Stomach (tissue), 8 donors: ENCODE measurements at regions not wholly inside any gene's neighbourhood (a gene's known extent, or its start where the extent isn't known, plus 50 kb on each side); places are given as distances from the start of the nearest gene placed in this dataset.
A peak's percentile ranks its signal among the peaks of the same experiment; 100 is the strongest.

Source experiments
- DNase-seq, 2 donors: peaks; one replicate each; pipeline versions ENCODE4 v3.0.0 to v3.0.0-alpha.2; 2013 to 2019
- H3K27ac ChIP-seq, 5 donors: fragments of 200-600 bp in 4 of 5; sonication (generic) in 4 of 5; one replicate each; pipeline ENCODE4 v1.5.1; 2013 to 2019; ENCODE audit warnings: mild to moderate bottlenecking in 1 of 5, moderate library complexity in 1 of 5
- H3K27me3 ChIP-seq, 3 donors: fragments of 200-600 bp; sonication (generic); one replicate each; pipeline ENCODE4 v1.5.1; 2017 to 2019; ENCODE audit warnings: mixed run types in 1 of 3
- H3K36me3 ChIP-seq, 4 donors: fragments of 200-600 bp; sonication (generic); 1 replicate in 3 of 4; 2 replicates in 1 of 4; pipeline ENCODE4 v1.5.1; 2016 to 2019
- H3K4me1 ChIP-seq, 4 donors: fragments of 200-600 bp; sonication (generic); one replicate each; pipeline ENCODE4 v1.5.1; 2016 to 2019
- H3K4me3 ChIP-seq, 4 donors: fragments of 200-600 bp; sonication (generic) in 3 of 4; one replicate each; pipeline ENCODE4 v1.5.1; 2016 to 2019; ENCODE audit warnings: mild to moderate bottlenecking in 1 of 4
- H3K9me3 ChIP-seq, 4 donors: fragments of 200-600 bp; sonication (generic); one replicate each; pipeline ENCODE4 v1.5.1; 2016 to 2019
- CTCF ChIP-seq, 7 experiments: fragments of 450-650 bp in 4 of 7; fragments of 200-600 bp in 3 of 7; sonication (generic) in 3 of 7; IDR thresholded peaks; one replicate each; pipeline ENCODE4 v1.5.1; 2016 to 2019; ENCODE audit warnings: antibody characterized with exemption in 7 of 7, control low read depth in 2 of 7, mild to moderate bottlenecking in 1 of 7
- EP300 ChIP-seq: sonication (generic); formaldehyde crosslinking; IDR thresholded peaks from one replicate; pipeline ENCODE4 v1.6.1; 2017; ENCODE audit warnings: antibody characterized with exemption
- POLR2A ChIP-seq, 4 donors: fragments of 450-650 bp; IDR thresholded peaks; one replicate each; pipeline ENCODE4 v1.6.1; 2016; ENCODE audit warnings: antibody characterized with exemption in 4 of 4, control low read depth in 2 of 4, mild to moderate bottlenecking in 1 of 4, moderate library complexity in 1 of 4
- POLR2AphosphoS5 ChIP-seq, 3 donors: sonication (generic); formaldehyde crosslinking; IDR thresholded peaks; one replicate each; pipeline ENCODE4 v1.6.1; 2016; ENCODE audit warnings: antibody characterized with exemption in 3 of 3
- WGBS, 5 donors: extraction: QIAGEN DNeasy Blood & Tissue Kit in 3 of 5; methylation state at CpG; one replicate each; pipeline versions ENCODE4 v1.1.5 to v1.1.7; 2013 to 2018; 5-methylcytosine and 5-hydroxymethylcytosine counted together
- intact Hi-C: fragments of 100-400 bp; cut with DNase I; formaldehyde crosslinking; loops from one replicate; pipeline ENCODE4 v1.15.1; 2023; ENCODE audit warnings: low total_unique reads
- donor health status: healthy with polysubstance abuse.
- donor health status: Bipolar disorder and iron deficiency.
- donor health status: healthy.

- no peak for DNase-seq
- Histone ChIP-seq H3K27ac (no peak overlapping the region), H3K4me1 (no peaks in the 10 kb centered on the region), H3K27me3 (no peaks in the 10 kb centered on the region), H3K4me3 (no peak overlapping the region), H3K36me3 (no peaks in the 10 kb centered on the region), H3K9me3 (no peaks in the 10 kb centered on the region)
- TF ChIP-seq CTCF (IDR thresholded peaks at IDR 0.05) (no peak), POLR2AphosphoS5 (IDR thresholded peaks at IDR 0.05) (no peak)
- 71 to 78% (median 76%) methylated on average over 9 of the region's 9 CpGs for WGBS, 5 donors
- intact Hi-C loops, result no loop called here
Observed at GRCh38 chr16:7962091-7962879, 628.0 kb downstream of the TMEM114 start.

- 46 to 62% (median 57%) methylated on average over 3 of the region's 3 CpGs for WGBS, 5 donors
- Histone ChIP-seq H3K9me3 (no peaks in the 10 kb centered on the region), H3K4me3 (no peak overlapping the region), H3K36me3 (no peaks in the 10 kb centered on the region), H3K4me1 (no peaks in the 10 kb centered on the region), H3K27me3 (no peaks in the 10 kb centered on the region), H3K27ac (no peak overlapping the region)
- no peak for DNase-seq
- no peak for TF ChIP-seq POLR2A (IDR thresholded peaks at IDR 0.05)
- no peak for TF ChIP-seq EP300
- TF ChIP-seq POLR2AphosphoS5 (IDR thresholded peaks at IDR 0.05), result no peak
- TF ChIP-seq CTCF (IDR thresholded peaks at IDR 0.05), result no peak
- intact Hi-C loops, result no loop called here
Observed at GRCh38 chr16:7957151-7957550, 624.5 kb downstream of the RBFOX1 start.

GRCh38 chr16:7953360-7953759 lies 620.7 kb downstream of the RBFOX1 start:
- H3K27me3 ChIP-seq, result no peaks in the 10 kb centered on the region
- TF ChIP-seq POLR2A (IDR thresholded peaks at IDR 0.05) (no peak), CTCF (IDR thresholded peaks at IDR 0.05) (no peak), POLR2AphosphoS5 (IDR thresholded peaks at IDR 0.05) (no peak), EP300 (no peak)
- no peak overlapping the region for H3K4me3 ChIP-seq
- intact Hi-C loops, result no loop called here
- H3K4me1 ChIP-seq, result no peaks in the 10 kb centered on the region
- DNase-seq, result no peak
- H3K9me3 ChIP-seq, result no peaks in the 10 kb centered on the region
- 76 to 88% (median 80%) methylated on average over 1 of the region's 1 CpG for WGBS, 5 donors
- H3K36me3 ChIP-seq, result no peaks in the 10 kb centered on the region
- no peak overlapping the region for H3K27ac ChIP-seq

- peak in 1 of 2 donors; percentile 76 for DNase-seq
- TF ChIP-seq EP300 (no peak), CTCF (IDR thresholded peaks at IDR 0.05) (no peak), POLR2AphosphoS5 (IDR thresholded peaks at IDR 0.05) (no peak)
- no peaks in the 10 kb centered on the region for H3K4me1 ChIP-seq
- intact Hi-C loops, result no loop called here
- H3K4me3 ChIP-seq, result no peak overlapping the region
- H3K27ac ChIP-seq, result no peak overlapping the region
- H3K9me3 ChIP-seq, result no peaks in the 10 kb centered on the region
- 24 to 41% (median 40%) methylated on average over 4 of the region's 4 CpGs for WGBS, 5 donors
- no peaks in the 10 kb centered on the region for H3K27me3 ChIP-seq
- H3K36me3 ChIP-seq, result no peaks in the 10 kb centered on the region
Observed at GRCh38 chr16:7946142-7946541, 613.5 kb downstream of the RBFOX1 start.
